Left colon (tissue), 2 donors: ENCODE measurements at regions not wholly inside any gene's neighbourhood (a gene's known extent, or its start where the extent isn't known, plus 50 kb on each side); places are given as distances from the start of the nearest gene placed in this dataset.
"Not testable (repeated sequence)": the region's sequence is repeated elsewhere in the genome, so short reads cannot be mapped to it uniquely, and the experiment has no call there.

Source experiments
- ATAC-seq: fragments of 200-7000 bp; cut with Tn5 transposase; one replicate; pipeline ENCODE4 v1.9.1; 2020; ENCODE audit warnings: mild to moderate bottlenecking, moderate library complexity
- DNase-seq, 2 donors: peaks; one replicate each; pipeline ENCODE4 v3.0.0-alpha.2; 2020
- intact Hi-C, 2 donors: fragments of 100-400 bp; cut with DNase I in 1 of 2; cut with micrococcal nuclease in 1 of 2; formaldehyde crosslinking; loops; one replicate each; pipeline versions ENCODE4 v1.11.2 to v1.14.0; 2022; cut with DNase I, micrococcal nuclease
- donor health status: DM: no; HTN: no; CAD: no.
- donor health status: DM: yes; HTN: yes; CAD: no.

GRCh38 chr17:15852863-15853262, 92.1 kb upstream of the ADORA2B start:
- ATAC-seq, DNase-seq, intact Hi-C loops: not testable (repeated sequence)

- DNase-seq, ATAC-seq, intact Hi-C loops: not testable (repeated sequence)
Observed at GRCh38 chr17:15856191-15856590, 88.7 kb upstream of the ADORA2B start.

DNA sequence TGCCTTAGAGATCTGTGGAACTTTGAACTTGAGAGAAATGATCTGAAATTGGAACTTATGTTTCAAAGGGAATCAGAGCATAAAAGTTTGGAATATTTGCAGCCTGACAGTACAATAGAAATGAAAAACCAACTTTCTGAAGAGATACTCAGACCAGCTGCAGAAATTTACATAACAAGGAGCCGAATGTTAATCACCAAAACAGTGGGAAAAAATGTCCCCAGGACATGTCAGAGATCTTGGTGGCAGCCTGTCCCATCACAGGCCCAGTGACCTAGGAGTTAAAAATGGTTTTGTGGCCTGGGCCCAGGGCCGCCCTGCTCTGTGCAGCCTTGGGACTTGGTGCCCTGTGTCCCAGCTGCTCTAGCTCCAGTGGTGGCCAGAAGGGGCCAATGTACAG, 88.2 kb upstream of the ADORA2B start:
- ATAC-seq, intact Hi-C loops, DNase-seq: not testable (repeated sequence)

DNA sequence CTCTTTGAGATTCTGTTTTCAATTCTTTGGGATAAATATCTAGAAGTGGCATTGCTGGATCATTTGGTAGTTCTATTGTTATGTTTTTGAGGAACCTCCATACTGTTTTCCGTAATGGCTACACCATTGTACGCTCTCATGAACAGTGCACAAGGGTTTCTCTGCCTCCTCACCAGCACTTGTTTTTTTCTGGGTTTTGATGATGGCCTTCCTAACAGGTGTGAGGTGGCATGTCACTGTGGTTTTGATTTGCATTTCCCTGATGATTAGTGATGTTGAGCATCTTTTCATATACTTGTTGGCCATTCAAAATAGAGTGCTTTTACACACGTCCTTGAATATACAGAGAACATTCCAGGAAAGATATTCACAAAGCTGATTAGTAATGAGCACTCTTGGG, 86.8 kb upstream of the ADORA2B start:
- DNase-seq, ATAC-seq, intact Hi-C loops: not testable (repeated sequence)

- intact Hi-C loops, DNase-seq, ATAC-seq: not testable (repeated sequence)
Observed at GRCh38 chr17:15860774-15861173, 84.2 kb upstream of the ADORA2B start.

GRCh38 chr17:15864061-15864460, 80.9 kb upstream of the ADORA2B start:
- intact Hi-C loops, ATAC-seq, DNase-seq: not testable (repeated sequence)

DNA sequence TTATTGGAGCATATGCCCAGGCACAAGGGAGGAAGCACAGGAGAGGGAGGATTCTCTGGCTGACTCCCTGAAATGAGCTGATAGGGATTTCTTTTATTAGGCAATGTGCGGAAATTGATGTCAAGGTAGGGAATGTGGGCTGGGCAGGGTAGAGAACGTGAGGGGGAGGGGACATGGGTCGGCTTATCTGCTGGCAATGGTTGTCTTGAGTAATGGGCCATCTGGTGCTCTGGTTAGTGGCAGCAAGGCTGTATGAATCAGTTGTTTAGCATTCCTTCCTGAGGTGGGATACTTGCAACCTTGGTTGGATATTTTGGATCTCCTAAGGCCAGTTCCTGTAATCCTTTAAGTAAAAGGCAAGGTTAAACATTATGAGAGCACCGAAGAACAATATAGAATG, 80.5 kb upstream of the ADORA2B start:
- intact Hi-C loops, ATAC-seq, DNase-seq: not testable (repeated sequence)

- intact Hi-C loops, DNase-seq, ATAC-seq: not testable (repeated sequence)
Observed at GRCh38 chr17:15866015-15866414, 78.9 kb upstream of the ADORA2B start.

DNA sequence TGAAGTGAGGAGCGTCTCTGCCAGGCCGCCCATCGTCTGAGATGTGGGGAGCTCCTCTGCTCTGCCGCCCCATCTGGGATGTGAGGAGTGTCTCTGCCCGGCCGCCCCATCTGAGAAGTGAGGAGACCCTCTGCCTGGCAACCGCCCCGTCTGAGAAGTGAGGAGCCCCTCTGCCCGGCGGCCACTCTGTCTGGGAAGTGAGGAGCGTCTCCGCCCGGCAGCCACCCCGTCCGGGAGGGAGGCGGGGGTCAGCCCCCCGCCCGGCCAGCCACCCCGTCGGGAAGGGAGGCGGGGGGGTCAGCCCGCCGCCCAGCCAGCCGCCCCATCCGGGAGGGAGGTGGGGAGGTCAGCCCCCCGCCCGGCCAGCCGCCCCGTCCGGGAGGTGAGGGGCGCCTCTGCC, 77.6 kb upstream of the ADORA2B start:
- ATAC-seq, DNase-seq, intact Hi-C loops: not testable (repeated sequence)

- DNase-seq, ATAC-seq, intact Hi-C loops: not testable (repeated sequence)
Observed at GRCh38 chr17:15869868-15870267, 75.1 kb upstream of the ADORA2B start.

- intact Hi-C loops, ATAC-seq, DNase-seq: not testable (repeated sequence)
Observed at GRCh38 chr17:15872677-15873076, 72.3 kb upstream of the ADORA2B start.

DNA sequence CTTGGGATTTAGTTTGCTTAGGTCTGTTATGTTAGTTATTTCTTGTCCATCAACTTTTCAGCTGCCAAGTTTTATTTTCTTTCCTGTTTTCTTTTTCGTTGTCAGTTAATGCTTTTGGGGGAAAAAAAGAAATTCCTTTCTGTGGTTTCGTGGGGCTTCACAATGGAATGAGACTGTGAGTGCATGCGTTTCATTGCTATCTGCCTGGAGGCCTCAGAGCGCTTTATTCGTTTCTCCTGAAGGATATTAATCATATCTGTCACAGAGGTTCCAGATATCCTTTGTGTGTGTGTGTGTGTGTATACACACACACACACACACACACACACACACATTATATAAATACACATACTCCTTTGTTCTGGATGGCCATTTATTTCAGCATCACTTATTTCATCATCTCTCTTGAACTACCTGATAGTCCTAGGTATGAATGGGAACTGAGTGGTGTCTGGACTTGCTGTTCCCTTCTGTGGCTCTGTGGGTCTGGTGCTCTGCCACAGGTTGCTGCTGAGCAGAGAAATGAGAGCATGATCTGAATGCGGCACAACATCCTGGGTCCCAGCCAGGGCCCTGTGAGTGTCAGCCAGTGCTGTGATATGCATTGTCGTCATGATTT, 66.9 kb upstream of the ADORA2B start:
- DNase-seq, intact Hi-C loops, ATAC-seq: not testable (repeated sequence)

DNA sequence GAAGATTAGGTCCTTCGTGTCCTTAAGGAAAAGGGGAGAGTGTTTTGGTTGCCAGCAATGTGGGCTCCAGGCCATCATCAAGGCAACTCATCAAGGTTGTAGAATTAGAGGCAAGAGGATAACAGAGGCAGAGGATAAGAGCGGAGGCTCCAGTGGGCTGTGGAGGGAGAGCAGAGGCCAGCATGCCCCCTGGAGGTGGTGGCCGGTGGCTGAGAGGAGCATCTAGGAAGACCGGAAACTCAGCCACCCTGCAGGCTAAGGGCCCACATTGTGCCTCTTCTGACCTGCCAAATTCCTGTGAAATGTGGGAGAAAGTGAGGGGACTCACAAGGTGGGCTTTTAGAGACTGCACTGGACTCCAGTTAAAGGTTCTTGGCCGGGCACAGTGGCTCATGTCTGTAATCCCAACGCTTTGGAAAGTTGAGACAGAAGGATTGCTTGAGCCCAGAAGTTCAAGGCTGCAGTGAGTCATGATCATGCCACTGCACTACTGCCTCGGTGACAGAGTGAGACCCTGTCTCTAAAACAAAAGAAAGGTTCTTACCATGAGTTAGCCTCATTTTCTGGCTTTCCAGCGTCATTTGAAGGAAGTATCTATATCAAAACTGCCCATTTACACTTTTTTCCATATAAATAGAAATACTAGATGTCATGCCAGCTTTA, 62.7 kb upstream of the ADORA2B start:
- ATAC-seq (no peak), DNase-seq (no peak)
- intact Hi-C loops = no loop called here

- intact Hi-C loops = no loop called here
- DNase-seq (no peak), ATAC-seq (no peak)
Observed at GRCh38 chr17:15882777-15883176, 62.2 kb upstream of the ADORA2B start.

- DNase-seq (no peak), ATAC-seq (no peak)
- intact Hi-C loops = no loop called here
Observed at GRCh38 chr17:15883617-15884111, 61.3 kb upstream of the ADORA2B start.

DNA sequence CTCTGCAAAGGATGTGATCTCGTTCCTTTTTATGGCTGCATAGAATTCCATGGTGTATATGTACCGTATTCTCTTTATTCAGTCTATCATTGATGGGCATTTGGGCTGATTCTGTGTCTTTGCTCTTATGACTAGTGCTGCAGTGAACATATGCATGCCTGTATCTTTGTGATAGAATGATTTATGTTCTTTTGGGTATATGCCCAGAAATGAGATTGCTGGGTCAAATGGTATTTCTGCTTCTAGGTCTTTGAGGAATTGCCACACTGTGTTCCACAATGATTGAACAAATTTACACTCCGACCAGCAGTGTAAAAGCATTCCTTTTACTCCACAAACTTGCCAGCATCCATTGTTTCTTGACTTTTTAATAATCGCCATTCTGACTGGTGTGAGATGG, 60.2 kb upstream of the ADORA2B start:
- intact Hi-C loops = no loop called here
- no peak for ATAC-seq
- no peak for DNase-seq

- no peak for ATAC-seq
- DNase-seq = no peak
- intact Hi-C loops = no loop called here
Observed at GRCh38 chr17:15885770-15886169, 59.2 kb upstream of the ADORA2B start.

- ATAC-seq (no peak), DNase-seq (no peak)
- intact Hi-C loops = no loop called here
Observed at GRCh38 chr17:15886221-15886620, 58.7 kb upstream of the ADORA2B start.

DNA sequence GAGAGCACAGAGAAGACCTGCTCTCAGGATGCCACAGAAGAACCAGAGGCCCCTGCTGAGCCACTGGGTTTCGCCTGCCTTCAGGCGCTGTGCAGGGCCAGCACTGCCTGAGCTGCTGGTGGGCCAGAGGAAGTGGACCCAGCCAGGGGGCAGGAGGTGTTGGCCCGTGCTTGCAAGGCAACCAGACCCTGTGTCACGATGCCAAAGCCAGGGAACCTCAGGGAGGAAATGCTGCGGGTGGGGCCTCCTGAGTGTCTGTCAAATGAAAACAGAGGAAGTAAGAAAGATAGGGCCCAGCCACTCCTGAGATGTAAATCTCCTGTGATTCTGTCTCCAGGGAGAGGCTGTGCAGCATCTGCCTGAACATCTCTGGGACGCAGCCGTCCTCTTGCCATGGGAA, 58.1 kb upstream of the ADORA2B start:
- no peak for ATAC-seq
- intact Hi-C loops = no loop called here
- DNase-seq = no peak

DNA sequence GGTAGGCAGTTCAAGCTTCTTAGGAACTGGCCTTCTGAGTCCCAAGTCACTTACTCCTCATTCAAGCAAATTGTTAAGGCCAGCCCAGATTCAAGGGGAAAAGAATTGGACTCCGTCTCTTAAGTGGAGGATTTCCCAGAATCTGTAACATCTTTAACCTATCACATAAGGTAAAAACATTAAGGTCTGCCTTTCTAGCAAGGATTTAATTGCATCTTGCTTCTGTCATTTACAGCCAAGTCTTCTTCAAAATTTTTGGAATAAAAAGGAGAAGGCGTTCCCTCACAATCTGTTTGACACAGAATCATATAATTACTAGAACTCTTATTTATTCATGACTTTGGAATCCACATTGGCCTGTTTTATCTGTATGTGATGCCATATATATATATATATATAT, 56.5 kb upstream of the ADORA2B start:
- DNase-seq (no peak), ATAC-seq (no peak)
- intact Hi-C loops = no loop called here
